B cell (primary cell): ENCODE measurements at regions not wholly inside any gene's neighbourhood (a gene's known extent, or its start where the extent isn't known, plus 50 kb on each side); places are given as distances from the start of the nearest gene placed in this dataset.

Source experiments
- EZH2 ChIP-seq: IDR thresholded peaks from 2 replicates; pipeline ENCODE4 v1.6.1; 2012; ENCODE audit warnings: borderline replicate concordance, low read depth, mild to moderate bottlenecking, moderate library complexity, low read length; ENCODE audit not compliant: insufficient read depth, poor library complexity, severe bottlenecking
- TF ChIP-seq, protein P1 (sequence below): fragments of 200-600 bp; IDR thresholded peaks from one replicate; pipeline ENCODE4 v1.8.0; 2022; ENCODE audit warnings: antibody characterized with exemption, mild to moderate bottlenecking

GRCh38 chr5:14003513-14003912, 59.0 kb upstream of the DNAH5 start:
- TF ChIP-seq, protein P1, sequence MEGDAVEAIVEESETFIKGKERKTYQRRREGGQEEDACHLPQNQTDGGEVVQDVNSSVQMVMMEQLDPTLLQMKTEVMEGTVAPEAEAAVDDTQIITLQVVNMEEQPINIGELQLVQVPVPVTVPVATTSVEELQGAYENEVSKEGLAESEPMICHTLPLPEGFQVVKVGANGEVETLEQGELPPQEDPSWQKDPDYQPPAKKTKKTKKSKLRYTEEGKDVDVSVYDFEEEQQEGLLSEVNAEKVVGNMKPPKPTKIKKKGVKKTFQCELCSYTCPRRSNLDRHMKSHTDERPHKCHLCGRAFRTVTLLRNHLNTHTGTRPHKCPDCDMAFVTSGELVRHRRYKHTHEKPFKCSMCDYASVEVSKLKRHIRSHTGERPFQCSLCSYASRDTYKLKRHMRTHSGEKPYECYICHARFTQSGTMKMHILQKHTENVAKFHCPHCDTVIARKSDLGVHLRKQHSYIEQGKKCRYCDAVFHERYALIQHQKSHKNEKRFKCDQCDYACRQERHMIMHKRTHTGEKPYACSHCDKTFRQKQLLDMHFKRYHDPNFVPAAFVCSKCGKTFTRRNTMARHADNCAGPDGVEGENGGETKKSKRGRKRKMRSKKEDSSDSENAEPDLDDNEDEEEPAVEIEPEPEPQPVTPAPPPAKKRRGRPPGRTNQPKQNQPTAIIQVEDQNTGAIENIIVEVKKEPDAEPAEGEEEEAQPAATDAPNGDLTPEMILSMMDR, result no peak
- TF ChIP-seq EZH2, result no peak
